ENCODE measurements at regions not wholly inside any gene's neighbourhood (a gene's known extent, or its start where the extent isn't known, plus 50 kb on each side); places are given as distances from the start of the nearest gene placed in this dataset.
"Not testable (repeated sequence)": the region's sequence is repeated elsewhere in the genome, so short reads cannot be mapped to it uniquely, and the experiment has no call there.

GRCh38 chr1:60637651-60638050 lies 444.7 kb upstream of the NFIA start:
- DNase-seq: no peak

- DNase-seq: no peak
Observed at GRCh38 chr1:60636946-60637345, 445.4 kb upstream of the NFIA start.

GRCh38 chr1:60634106-60634505 lies 448.3 kb upstream of the NFIA start:
- no peak for DNase-seq

GRCh38 chr1:60622486-60622885 lies 459.9 kb upstream of the NFIA start:
- DNase-seq: no peak

GRCh38 chr1:60621368-60621851 lies 461.0 kb upstream of the NFIA start:
- no peak for DNase-seq

GRCh38 chr1:60620087-60620486 lies 462.3 kb upstream of the NFIA start:
- DNase-seq: no peak

- DNase-seq: no peak
Observed at GRCh38 chr1:60619581-60619980, 462.8 kb upstream of the NFIA start.

GRCh38 chr1:60615666-60616065 lies 466.7 kb upstream of the NFIA start:
- DNase-seq: no peak

GRCh38 chr1:60612790-60613189 lies 469.6 kb upstream of the NFIA start:
- DNase-seq: no peak

- DNase-seq: not testable (repeated sequence)
Observed at GRCh38 chr1:60606921-60607320, 475.4 kb upstream of the NFIA start.

GRCh38 chr1:60600532-60600931 lies 481.8 kb upstream of the NFIA start:
- no peak for DNase-seq

GRCh38 chr1:60599574-60599973 lies 482.8 kb upstream of the NFIA start:
- DNase-seq: no peak

- no peak for DNase-seq
Observed at GRCh38 chr1:60598041-60598910, 484.1 kb upstream of the NFIA start.

GRCh38 chr1:60596791-60597750 lies 485.3 kb upstream of the NFIA start:
- DNase-seq: no peak

- DNase-seq: no peak
Observed at GRCh38 chr1:60591583-60591982, 490.8 kb upstream of the NFIA start.

GRCh38 chr1:60589916-60590315 lies 492.4 kb upstream of the NFIA start:
- no peak for DNase-seq

GRCh38 chr1:60589046-60589748 lies 493.2 kb upstream of the NFIA start:
- DNase-seq: no peak

- no peak for DNase-seq
Observed at GRCh38 chr1:60584371-60584770, 498.0 kb upstream of the NFIA start.

- DNase-seq: no peak
Observed at GRCh38 chr1:60583696-60584095, 498.7 kb upstream of the NFIA start.

- no peak for DNase-seq
Observed at GRCh38 chr1:60581455-60582220, 500.7 kb upstream of the NFIA start.

- DNase-seq: no peak
Observed at GRCh38 chr1:60577029-60577428, 503.5 kb upstream of the C1orf87 start.

- DNase-seq: no peak
Observed at GRCh38 chr1:60575326-60575977, 501.9 kb upstream of the C1orf87 start.
